IPS-18a (cell line): ENCODE measurements at regions not wholly inside any gene's neighbourhood (a gene's known extent, or its start where the extent isn't known, plus 50 kb on each side); places are given as distances from the start of the nearest gene placed in this dataset.

Source experiments
- H3K27ac ChIP-seq: one replicate; pipeline ENCODE4 v1.5.1; 2013; ENCODE audit warnings: low read length
- H3K27me3 ChIP-seq: one replicate; pipeline ENCODE4 v1.6.1; 2013; ENCODE audit warnings: mild to moderate bottlenecking, low read length; ENCODE audit not compliant: control insufficient read depth, insufficient read depth
- H3K36me3 ChIP-seq: one replicate; pipeline ENCODE4 v1.6.1; 2013; ENCODE audit warnings: low read depth, low read length; ENCODE audit not compliant: control insufficient read depth
- H3K4me1 ChIP-seq: one replicate; pipeline ENCODE4 v1.6.1; 2013; ENCODE audit warnings: low read depth, low read length; ENCODE audit not compliant: control insufficient read depth
- H3K4me3 ChIP-seq: one replicate; pipeline ENCODE4 v1.5.1; 2013; ENCODE audit warnings: low read length
- H3K9ac ChIP-seq: one replicate; pipeline ENCODE4 v1.6.1; 2013; ENCODE audit warnings: mild to moderate bottlenecking, low read length, moderate library complexity
- H3K9me3 ChIP-seq: one replicate; pipeline ENCODE4 v1.6.1; 2013; ENCODE audit warnings: low read depth, low read length; ENCODE audit not compliant: control insufficient read depth

- H3K9me3 ChIP-seq: no peaks in the 10 kb centered on the region
- H3K36me3 ChIP-seq: no peaks in the 10 kb centered on the region
- no peak overlapping the region for H3K27ac ChIP-seq
- H3K4me1 ChIP-seq: no peaks in the 10 kb centered on the region
- no peak overlapping the region for H3K9ac ChIP-seq
- no peak overlapping the region for H3K4me3 ChIP-seq
- no peaks in the 10 kb centered on the region for H3K27me3 ChIP-seq
Observed at GRCh38 chr4:25550376-25551030, 105.1 kb upstream of the SLC34A2 start.

GRCh38 chr4:25551605-25552004 is 104.0 kb upstream of the SLC34A2 start:
- no peaks in the 10 kb centered on the region for H3K9me3 ChIP-seq
- no peak overlapping the region for H3K4me3 ChIP-seq
- H3K27ac ChIP-seq: no peak overlapping the region
- H3K9ac ChIP-seq: no peak overlapping the region
- no peaks in the 10 kb centered on the region for H3K4me1 ChIP-seq
- no peaks in the 10 kb centered on the region for H3K36me3 ChIP-seq
- H3K27me3 ChIP-seq: no peaks in the 10 kb centered on the region

GRCh38 chr4:25552580-25553271 is 102.9 kb upstream of the SLC34A2 start:
- Histone ChIP-seq H3K27ac (no peak overlapping the region), H3K4me1 (no peaks in the 10 kb centered on the region), H3K36me3 (no peaks in the 10 kb centered on the region), H3K27me3 (no peaks in the 10 kb centered on the region), H3K9me3 (no peaks in the 10 kb centered on the region), H3K4me3 (no peak overlapping the region), H3K9ac (no peak overlapping the region)

- H3K27ac ChIP-seq: no peak overlapping the region
- no peak overlapping the region for H3K4me3 ChIP-seq
- no peaks in the 10 kb centered on the region for H3K9me3 ChIP-seq
- H3K36me3 ChIP-seq: no peaks in the 10 kb centered on the region
- no peaks in the 10 kb centered on the region for H3K27me3 ChIP-seq
- H3K9ac ChIP-seq: no peak overlapping the region
- peaks cover 3% of the 10 kb centered on the region for H3K4me1 ChIP-seq
Observed at GRCh38 chr4:25559508-25559907, 96.1 kb upstream of the SLC34A2 start.

- H3K4me3 ChIP-seq: no peak overlapping the region
- no peaks in the 10 kb centered on the region for H3K27me3 ChIP-seq
- H3K27ac ChIP-seq: no peak overlapping the region
- no peak overlapping the region for H3K9ac ChIP-seq
- H3K36me3 ChIP-seq: no peaks in the 10 kb centered on the region
- H3K4me1 ChIP-seq: peaks cover 3% of the 10 kb centered on the region
- no peaks in the 10 kb centered on the region for H3K9me3 ChIP-seq
Observed at GRCh38 chr4:25560605-25561004, 95.0 kb upstream of the SLC34A2 start.

GRCh38 chr4:25563071-25563564 is 92.5 kb upstream of the SLC34A2 start:
- Histone ChIP-seq H3K9me3 (no peaks in the 10 kb centered on the region), H3K4me1 (peaks cover 11% of the 10 kb centered on the region), H3K27ac (no peak overlapping the region), H3K27me3 (no peaks in the 10 kb centered on the region), H3K4me3 (no peak overlapping the region), H3K36me3 (no peaks in the 10 kb centered on the region), H3K9ac (no peak overlapping the region)

GRCh38 chr4:25564836-25565235 is 90.8 kb upstream of the SLC34A2 start:
- peaks cover 8% of the 10 kb centered on the region for H3K4me1 ChIP-seq
- no peaks in the 10 kb centered on the region for H3K9me3 ChIP-seq
- H3K9ac ChIP-seq: no peak overlapping the region
- H3K36me3 ChIP-seq: no peaks in the 10 kb centered on the region
- no peaks in the 10 kb centered on the region for H3K27me3 ChIP-seq
- H3K27ac ChIP-seq: no peak overlapping the region
- no peak overlapping the region for H3K4me3 ChIP-seq

GRCh38 chr4:25567253-25567652 is 88.4 kb upstream of the SLC34A2 start:
- no peaks in the 10 kb centered on the region for H3K9me3 ChIP-seq

GRCh38 chr4:25569716-25570115 is 85.9 kb upstream of the SLC34A2 start:
- no peak overlapping the region for H3K27ac ChIP-seq
- H3K9ac ChIP-seq: no peak overlapping the region
- no peaks in the 10 kb centered on the region for H3K36me3 ChIP-seq
- no peaks in the 10 kb centered on the region for H3K27me3 ChIP-seq
- no peaks in the 10 kb centered on the region for H3K9me3 ChIP-seq
- H3K4me1 ChIP-seq: peaks cover 11% of the 10 kb centered on the region
- H3K4me3 ChIP-seq: no peak overlapping the region

More at GRCh38 chr4:25567253-25567652, 88.4 kb upstream of the SLC34A2 start:
- Histone ChIP-seq H3K36me3 (no peaks in the 10 kb centered on the region), H3K4me3 (no peak overlapping the region), H3K9ac (no peak overlapping the region), H3K4me1 (peaks cover 8% of the 10 kb centered on the region), H3K27me3 (no peaks in the 10 kb centered on the region), H3K27ac (no peak overlapping the region)

GRCh38 chr4:25575611-25576010 is 80.0 kb upstream of the SLC34A2 start:
- Histone ChIP-seq H3K9me3 (no peaks in the 10 kb centered on the region), H3K4me3 (no peak overlapping the region), H3K36me3 (no peaks in the 10 kb centered on the region), H3K27ac (no peak overlapping the region), H3K4me1 (peaks cover 20% of the 10 kb centered on the region), H3K9ac (no peak overlapping the region), H3K27me3 (no peaks in the 10 kb centered on the region)

- H3K36me3 ChIP-seq: no peaks in the 10 kb centered on the region
- no peaks in the 10 kb centered on the region for H3K9me3 ChIP-seq
- H3K4me3 ChIP-seq: no peak overlapping the region
- no peak overlapping the region for H3K27ac ChIP-seq
- H3K9ac ChIP-seq: no peak overlapping the region
- peaks cover 20% of the 10 kb centered on the region for H3K4me1 ChIP-seq
- no peaks in the 10 kb centered on the region for H3K27me3 ChIP-seq
Observed at GRCh38 chr4:25578432-25578831, 77.2 kb upstream of the SLC34A2 start.
